Gastroesophageal sphincter (tissue), 4 donors: ENCODE measurements at regions not wholly inside any gene's neighbourhood (a gene's known extent, or its start where the extent isn't known, plus 50 kb on each side); places are given as distances from the start of the nearest gene placed in this dataset.

Experiments
- ATAC-seq: fragments of 150-250 bp; one replicate; pipeline ENCODE4 v1.9.1; 2016; ENCODE audit warnings: mild to moderate bottlenecking, moderate library complexity
- H3K27ac ChIP-seq, 4 donors: fragments of 200-600 bp; sonication (generic) in 3 of 4; 1 replicate in 3 of 4; 2 replicates in 1 of 4; pipeline ENCODE4 v1.5.1; 2016 to 2019
- H3K27me3 ChIP-seq: fragments of 200-600 bp; sonication (generic); one replicate; pipeline ENCODE4 v1.5.1; 2019
- H3K36me3 ChIP-seq, 2 donors: fragments of 200-600 bp; sonication (generic); one replicate each; pipeline ENCODE4 v1.5.1; 2019; ENCODE audit warnings: control low read depth in 1 of 2
- H3K4me1 ChIP-seq, 3 donors: fragments of 200-600 bp; sonication (generic); 1 replicate in 2 of 3; 2 replicates in 1 of 3; pipeline ENCODE4 v1.5.1; 2016 to 2019; ENCODE audit warnings: control low read depth in 2 of 3
- H3K4me3 ChIP-seq, 2 donors: fragments of 200-600 bp; sonication (generic); one replicate each; pipeline ENCODE4 v1.5.1; 2019; ENCODE audit warnings: mild to moderate bottlenecking in 1 of 2, moderate library complexity in 1 of 2
- H3K9me3 ChIP-seq, 3 donors: fragments of 200-600 bp; sonication (generic); one replicate each; pipeline ENCODE4 v1.5.1; 2017 to 2019; ENCODE audit warnings: control low read depth in 2 of 3
- CTCF ChIP-seq, 4 experiments: fragments of 200-600 bp in 2 of 4; fragments of 450-650 bp in 2 of 4; sonication (generic) in 1 of 4; IDR thresholded peaks; one replicate each; pipeline ENCODE4 v1.5.1; 2017 to 2019; ENCODE audit warnings: antibody characterized with exemption in 4 of 4, mild to moderate bottlenecking in 2 of 4, moderate library complexity in 2 of 4
- EP300 ChIP-seq: sonication (generic); formaldehyde crosslinking; IDR thresholded peaks from one replicate; pipeline ENCODE4 v1.6.1; 2017; ENCODE audit warnings: antibody characterized with exemption, mild to moderate bottlenecking
- POLR2A ChIP-seq, 2 donors: fragments of 450-650 bp; IDR thresholded peaks; one replicate each; pipeline ENCODE4 v1.6.1; 2017; ENCODE audit warnings: antibody characterized with exemption in 2 of 2, mild to moderate bottlenecking in 2 of 2, moderate library complexity in 1 of 2
- POLR2AphosphoS5 ChIP-seq: sonication (generic); formaldehyde crosslinking; IDR thresholded peaks from one replicate; pipeline ENCODE4 v1.6.1; 2017; ENCODE audit warnings: antibody characterized with exemption
- WGBS, 2 donors: methylation state at CpG; one replicate each; pipeline ENCODE4 v1.1.5; 2018; ENCODE audit warnings: low coverage in 1 of 2; 5-methylcytosine and 5-hydroxymethylcytosine counted together

- Histone ChIP-seq H3K27me3 (no peaks in the 10 kb centered on the region), H3K9me3 (no peaks in the 10 kb centered on the region), H3K27ac (no peak overlapping the region), H3K4me1 (no peaks in the 10 kb centered on the region), H3K4me3 (no peak overlapping the region), H3K36me3 (no peaks in the 10 kb centered on the region)
- ATAC-seq, result no peak
- no peak for TF ChIP-seq POLR2AphosphoS5
- TF ChIP-seq CTCF (IDR thresholded peaks at IDR 0.05), result no peak
- no peak for TF ChIP-seq POLR2A (IDR thresholded peaks at IDR 0.05)
- TF ChIP-seq EP300, result no peak
- WGBS, 2 donors, result 67 to 80% methylated on average over 1 of the region's 1 CpG
Observed at GRCh38 chr17:70408768-70409167, 239.4 kb downstream of the KCNJ2 start.

DNA sequence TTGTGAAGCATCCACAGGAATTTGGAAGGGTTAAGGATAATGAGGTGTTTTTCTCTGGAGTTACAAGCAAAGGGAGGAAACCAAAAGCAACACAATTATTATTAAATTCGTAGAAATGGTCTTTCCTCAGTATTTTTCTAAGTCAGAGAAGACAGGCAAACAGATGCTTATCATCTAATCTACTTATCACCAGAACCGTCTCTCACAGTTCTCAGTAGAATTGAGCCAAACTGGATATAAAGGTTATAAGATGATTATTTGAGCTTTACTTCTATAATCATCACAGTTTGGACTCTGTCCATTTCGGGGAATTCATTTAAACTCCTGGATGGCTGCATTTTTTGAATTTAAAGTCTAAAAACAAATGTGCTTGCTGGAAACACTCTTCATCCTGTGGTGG, 245.0 kb downstream of the KCNJ2 start:
- H3K4me1 ChIP-seq, result no peaks in the 10 kb centered on the region
- no peak overlapping the region for H3K4me3 ChIP-seq
- no peak overlapping the region for H3K27ac ChIP-seq
- no peak for TF ChIP-seq CTCF (IDR thresholded peaks at IDR 0.05)
- no peak for TF ChIP-seq POLR2A (IDR thresholded peaks at IDR 0.05)
- no peak for TF ChIP-seq EP300
- no peak for TF ChIP-seq POLR2AphosphoS5
- no peaks in the 10 kb centered on the region for H3K36me3 ChIP-seq
- no peaks in the 10 kb centered on the region for H3K9me3 ChIP-seq
- 46 to 54% methylated on average over 3 of the region's 3 CpGs for WGBS, 2 donors
- ATAC-seq, result no peak
- no peaks in the 10 kb centered on the region for H3K27me3 ChIP-seq

DNA sequence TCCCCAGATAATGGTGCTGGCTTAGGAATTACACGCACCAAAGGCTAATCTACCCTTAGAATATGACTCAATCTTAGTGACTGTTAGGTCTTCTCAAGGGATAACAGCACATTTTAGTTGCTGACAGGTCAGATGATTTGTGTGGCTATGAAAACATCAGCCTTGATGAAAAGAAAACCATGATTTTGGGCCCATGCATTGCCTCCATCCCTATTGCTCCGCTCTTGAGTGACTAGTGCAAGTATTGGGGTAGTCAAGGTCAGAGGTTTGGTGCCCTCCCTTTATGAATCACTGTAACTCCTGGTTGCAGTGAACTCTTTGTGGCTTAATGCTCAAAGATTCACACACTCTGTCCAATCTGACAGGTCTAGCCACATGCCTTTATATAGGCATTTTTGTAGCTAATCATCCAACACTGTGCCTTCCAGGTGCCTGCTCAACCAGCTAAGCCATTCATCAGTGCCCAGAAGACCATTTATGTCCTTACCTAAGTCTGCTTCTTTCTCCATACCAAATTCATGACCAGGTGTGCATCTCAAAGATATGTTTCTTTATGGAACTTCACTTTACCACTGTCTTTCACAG, 251.6 kb downstream of the KCNJ2 start:
- no peak overlapping the region for H3K27ac ChIP-seq
- no peaks in the 10 kb centered on the region for H3K27me3 ChIP-seq
- H3K4me1 ChIP-seq, result no peaks in the 10 kb centered on the region
- H3K9me3 ChIP-seq, result no peaks in the 10 kb centered on the region
- H3K36me3 ChIP-seq, result no peaks in the 10 kb centered on the region
- no peak for ATAC-seq
- no peak overlapping the region for H3K4me3 ChIP-seq
- 96 to 100% methylated on average over 2 of the region's 2 CpGs for WGBS, 2 donors
- no peak for TF ChIP-seq POLR2A (IDR thresholded peaks at IDR 0.05)
- TF ChIP-seq POLR2AphosphoS5, result no peak
- TF ChIP-seq CTCF (IDR thresholded peaks at IDR 0.05), result no peak
- TF ChIP-seq EP300, result no peak

- Histone ChIP-seq H3K27ac (no peak overlapping the region), H3K36me3 (no peaks in the 10 kb centered on the region), H3K9me3 (no peaks in the 10 kb centered on the region), H3K27me3 (no peaks in the 10 kb centered on the region), H3K4me3 (no peak overlapping the region), H3K4me1 (no peaks in the 10 kb centered on the region)
- TF ChIP-seq POLR2A (IDR thresholded peaks at IDR 0.05), result no peak
- TF ChIP-seq CTCF (IDR thresholded peaks at IDR 0.05), result no peak
- TF ChIP-seq EP300, result no peak
- no peak for TF ChIP-seq POLR2AphosphoS5
- ATAC-seq, result no peak
Observed at GRCh38 chr17:70422862-70423261, 253.5 kb downstream of the KCNJ2 start.

- TF ChIP-seq EP300, result no peak
- no peak for TF ChIP-seq POLR2A (IDR thresholded peaks at IDR 0.05)
- TF ChIP-seq POLR2AphosphoS5, result no peak
- TF ChIP-seq CTCF (IDR thresholded peaks at IDR 0.05), result no peak
- no peak for ATAC-seq
- no peaks in the 10 kb centered on the region for H3K4me1 ChIP-seq
- no peak overlapping the region for H3K27ac ChIP-seq
- H3K9me3 ChIP-seq, result no peaks in the 10 kb centered on the region
- no peaks in the 10 kb centered on the region for H3K36me3 ChIP-seq
- no peaks in the 10 kb centered on the region for H3K27me3 ChIP-seq
- H3K4me3 ChIP-seq, result no peak overlapping the region
- WGBS, 2 donors, result 71 to 80% methylated on average over 1 to 2 of the region's 2 CpGs
Observed at GRCh38 chr17:70423562-70423961, 254.2 kb downstream of the KCNJ2 start.
